ENCODE measurements at regions not wholly inside any gene's neighbourhood (a gene's known extent, or its start where the extent isn't known, plus 50 kb on each side); places are given as distances from the start of the nearest gene placed in this dataset.

DNA sequence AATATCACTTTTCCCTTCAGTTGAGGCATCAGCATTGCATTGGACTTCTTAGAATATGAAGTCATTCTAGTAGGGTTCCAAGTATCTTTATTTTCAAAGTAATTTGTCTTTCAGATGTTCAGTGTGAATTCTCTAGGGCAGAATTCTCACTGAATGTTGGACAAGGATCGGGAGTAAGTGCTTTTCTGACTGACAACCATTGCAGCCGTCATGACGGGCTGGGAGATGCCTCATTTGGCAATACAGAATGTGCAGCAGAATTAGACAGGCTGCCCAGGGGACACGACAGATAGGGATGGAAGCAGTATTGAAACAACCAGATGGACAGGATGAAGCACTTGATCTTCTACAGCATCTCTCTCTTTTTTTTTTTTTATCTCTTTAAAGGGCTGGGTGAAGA is 129.0 kb downstream of the ICE1 start:
- no peak overlapping the region for H3K4me3 ChIP-seq (ENCODE audit: extremely low read depth in 1 of 4, insufficient read depth in 2 of 4, low read depth in 3 of 4, low read length in 4 of 4)
- H3K27ac ChIP-seq (ENCODE audit: low read depth, low read length), result no peak overlapping the region
- H3K9ac ChIP-seq (replicated peaks in 1 of 4; ENCODE audit: extremely low read depth in 1 of 4, low read depth in 3 of 4, low read length in 3 of 4), result no peak overlapping the region
- peaks cover 6 to 11% of the 10 kb centered on the region in 2 experiments; a peak in 2 of 4 replicates for H3K9me3 ChIP-seq (ENCODE audit: insufficient read depth in 2 of 2, low read depth in 1 of 2, low read length in 1 of 2)
- no peak overlapping the region for H2BK120ac ChIP-seq (replicated peaks; ENCODE audit: low read depth, low read length)
- no peak overlapping the region for H3K4ac ChIP-seq (replicated peaks; ENCODE audit: insufficient read length, low read depth, low read length)
- no peak overlapping the region for H4K5ac ChIP-seq (ENCODE audit: insufficient read length, low read depth, low read length)
- H3K56ac ChIP-seq (replicated peaks; ENCODE audit: insufficient read length, low read depth, low read length), result no peak overlapping the region
- H3K4me2 ChIP-seq (ENCODE audit: insufficient read depth in 1 of 2, low read depth in 2 of 2, low read length in 2 of 2), result no peak overlapping the region
- POLR2A ChIA-PET (ENCODE audit: partially characterized antibody), result interaction anchor here (0.9 kb wide), 1 partner anchor 10 kb away, joined by 3 read pairs; no protein-coding TSS in a partner anchor
- 90% methylated on average over 4 of the region's 4 CpGs; no CpG with 5 or more reads in 1 of the 2 experiments for WGBS, 2 experiments (ENCODE audit: extremely low coverage in 1 of 2, insufficient coverage in 1 of 2, insufficient read length in 1 of 2, insufficient replicate concordance in 2 of 2, low coverage in 1 of 2, low lambda C conversion rate in 2 of 2, missing lambda C conversion rate in 1 of 2)
- no peaks in the 10 kb centered on the region for H3K23me2 ChIP-seq (ENCODE audit: low read depth, low read length)
- H3K18ac ChIP-seq (ENCODE audit: extremely low read depth, low read length), result no peak overlapping the region
- H3K27me3 ChIP-seq (replicated peaks in 1 of 4; ENCODE audit: control insufficient read depth in 3 of 4, extremely low read depth in 1 of 4, insufficient read depth in 3 of 4, low read length in 3 of 4), result no peaks in the 10 kb centered on the region
- no peak overlapping the region for H2BK5ac ChIP-seq (ENCODE audit: low read depth, low read length)
- H3K14ac ChIP-seq (ENCODE audit: insufficient read length), result no peak overlapping the region
- H3K79me2 ChIP-seq (ENCODE audit: control insufficient read depth in 1 of 2, insufficient read depth in 2 of 2, low read length in 2 of 2), result no peaks in the 10 kb centered on the region
- H3K79me1 ChIP-seq (ENCODE audit: low read depth, low read length), result no peaks in the 10 kb centered on the region
- H3K4me1 ChIP-seq (replicated peaks in 1 of 4; ENCODE audit: control insufficient read depth in 3 of 4, insufficient read depth in 4 of 4, low read length in 3 of 4), result no peaks in the 10 kb centered on the region
- no peaks in the 10 kb centered on the region for H3K36me3 ChIP-seq (ENCODE audit: control insufficient read depth in 2 of 4, insufficient read depth in 4 of 4, low read length in 3 of 4)
- no peak overlapping the region for H4K8ac ChIP-seq (ENCODE audit: extremely low read depth, insufficient read depth, low read length)
- H2BK12ac ChIP-seq (ENCODE audit: low read depth, low read length), result no peak overlapping the region
- no peaks in the 10 kb centered on the region for H4K20me1 ChIP-seq (replicated peaks in 1 of 2; ENCODE audit: control insufficient read depth in 1 of 2, insufficient read depth in 2 of 2, low read length in 2 of 2)
- no peak for DNase-seq (ENCODE audit: low read depth in 1 of 2, low spot score in 2 of 2)
- H3K23ac ChIP-seq (ENCODE audit: insufficient read length), result no peak overlapping the region
- CTCF ChIA-PET (ENCODE audit: partially characterized antibody), result no interaction called here
- no peak overlapping the region for H2BK15ac ChIP-seq (ENCODE audit: low read length)
- no peak overlapping the region for H2BK20ac ChIP-seq (ENCODE audit: low read length)
- H4K91ac ChIP-seq (replicated peaks; ENCODE audit: insufficient read length, low read length), result no peak overlapping the region
- H2AFZ ChIP-seq (ENCODE audit: low read length), result no peak overlapping the region
- H2AK5ac ChIP-seq (ENCODE audit: low read depth, low read length), result no peak overlapping the region
- no peak for FAIRE-seq
- TF ChIP-seq SP2 (IDR thresholded peaks at IDR 0.05; ENCODE audit: low read length) (no peak), SIRT6 (IDR thresholded peaks at IDR 0.05; ENCODE audit: low read length) (no peak), EGR1 (IDR thresholded peaks at IDR 0.05; ENCODE audit: borderline replicate concordance, low read depth, low read length) (no peak), EZH2 (IDR thresholded peaks at IDR 0.05; ENCODE audit: low read depth, low read length, severe bottlenecking) (no peak), CEBPB (IDR thresholded peaks at IDR 0.05; ENCODE audit: low read depth, low read length) (no peak), RNF2 (IDR thresholded peaks at IDR 0.05; ENCODE audit: borderline replicate concordance, low read depth, low read length, missing control alignments, poor library complexity, severe bottlenecking) (no peak), SIN3A (conservative IDR thresholded peaks at IDR 0.05 in 1 of 2, IDR thresholded peaks at IDR 0.05 in 1 of 2; ENCODE audit: low read depth in 1 of 2, low read length in 2 of 2) (no peak), KDM1A (IDR thresholded peaks at IDR 0.05; ENCODE audit: borderline replicate concordance, low read length) (no peak), CTBP2 (IDR thresholded peaks at IDR 0.05; ENCODE audit: borderline replicate concordance, insufficient read depth, insufficient read length, low read length) (no peak), RAD21 (IDR thresholded peaks at IDR 0.05 in 1 of 2, conservative IDR thresholded peaks at IDR 0.05 in 1 of 2; ENCODE audit: low read depth in 2 of 2, low read length in 2 of 2) (no peak)
- TF ChIP-seq, protein P1, sequence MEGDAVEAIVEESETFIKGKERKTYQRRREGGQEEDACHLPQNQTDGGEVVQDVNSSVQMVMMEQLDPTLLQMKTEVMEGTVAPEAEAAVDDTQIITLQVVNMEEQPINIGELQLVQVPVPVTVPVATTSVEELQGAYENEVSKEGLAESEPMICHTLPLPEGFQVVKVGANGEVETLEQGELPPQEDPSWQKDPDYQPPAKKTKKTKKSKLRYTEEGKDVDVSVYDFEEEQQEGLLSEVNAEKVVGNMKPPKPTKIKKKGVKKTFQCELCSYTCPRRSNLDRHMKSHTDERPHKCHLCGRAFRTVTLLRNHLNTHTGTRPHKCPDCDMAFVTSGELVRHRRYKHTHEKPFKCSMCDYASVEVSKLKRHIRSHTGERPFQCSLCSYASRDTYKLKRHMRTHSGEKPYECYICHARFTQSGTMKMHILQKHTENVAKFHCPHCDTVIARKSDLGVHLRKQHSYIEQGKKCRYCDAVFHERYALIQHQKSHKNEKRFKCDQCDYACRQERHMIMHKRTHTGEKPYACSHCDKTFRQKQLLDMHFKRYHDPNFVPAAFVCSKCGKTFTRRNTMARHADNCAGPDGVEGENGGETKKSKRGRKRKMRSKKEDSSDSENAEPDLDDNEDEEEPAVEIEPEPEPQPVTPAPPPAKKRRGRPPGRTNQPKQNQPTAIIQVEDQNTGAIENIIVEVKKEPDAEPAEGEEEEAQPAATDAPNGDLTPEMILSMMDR (IDR thresholded peaks at IDR 0.05; ENCODE audit: control extremely low read depth in 1 of 3, insufficient read depth in 1 of 3, low read depth in 1 of 3, low read length in 3 of 3), result no peak

Data from H1 (cell line).